ENCODE measurements at regions not wholly inside any gene's neighbourhood (a gene's known extent, or its start where the extent isn't known, plus 50 kb on each side); places are given as distances from the start of the nearest gene placed in this dataset.

GRCh38 chr14:55954108-55954507, 164.1 kb upstream of the PELI2 start:
- no peak for DNase-seq (ENCODE audit: insufficient read length)
- TF ChIP-seq POLR2A (IDR thresholded peaks at IDR 0.05; ENCODE audit: low read depth, low read length) (no peak), TAF1 (IDR thresholded peaks at IDR 0.05; ENCODE audit: borderline replicate concordance, low read depth, low read length) (no peak), POLR2AphosphoS5 (IDR thresholded peaks at IDR 0.05; ENCODE audit: low read depth, low read length) (no peak)
- no peak for FAIRE-seq

- no peak for TF ChIP-seq POLR2AphosphoS5 (IDR thresholded peaks at IDR 0.05; ENCODE audit: low read depth, low read length)
- TF ChIP-seq TAF1 (IDR thresholded peaks at IDR 0.05; ENCODE audit: borderline replicate concordance, low read depth, low read length) = no peak
- TF ChIP-seq POLR2A (IDR thresholded peaks at IDR 0.05; ENCODE audit: low read depth, low read length) = no peak
- DNase-seq (ENCODE audit: insufficient read length) = no peak
- FAIRE-seq = no peak
These were observed 163.0 kb upstream of the PELI2 start for GRCh38 chr14:55955175-55955574.

- no peak for DNase-seq (ENCODE audit: insufficient read length)
- no peak for FAIRE-seq
- no peak for TF ChIP-seq TAF1 (IDR thresholded peaks at IDR 0.05; ENCODE audit: borderline replicate concordance, low read depth, low read length)
- TF ChIP-seq POLR2AphosphoS5 (IDR thresholded peaks at IDR 0.05; ENCODE audit: low read depth, low read length) = no peak
- TF ChIP-seq POLR2A (IDR thresholded peaks at IDR 0.05; ENCODE audit: low read depth, low read length) = no peak
These were observed 160.3 kb upstream of the PELI2 start for GRCh38 chr14:55957950-55958349.

- no peak for TF ChIP-seq POLR2AphosphoS5 (IDR thresholded peaks at IDR 0.05; ENCODE audit: low read depth, low read length)
- no peak for TF ChIP-seq POLR2A (IDR thresholded peaks at IDR 0.05; ENCODE audit: low read depth, low read length)
- no peak for TF ChIP-seq TAF1 (IDR thresholded peaks at IDR 0.05; ENCODE audit: borderline replicate concordance, low read depth, low read length)
- DNase-seq (ENCODE audit: insufficient read length) (no peak), FAIRE-seq (no peak)
These were observed 154.9 kb upstream of the PELI2 start for GRCh38 chr14:55963295-55963694.

- FAIRE-seq = no peak
- no peak for DNase-seq (ENCODE audit: insufficient read length)
- TF ChIP-seq POLR2A (IDR thresholded peaks at IDR 0.05; ENCODE audit: low read depth, low read length) (no peak), POLR2AphosphoS5 (IDR thresholded peaks at IDR 0.05; ENCODE audit: low read depth, low read length) (no peak), TAF1 (IDR thresholded peaks at IDR 0.05; ENCODE audit: borderline replicate concordance, low read depth, low read length) (no peak)
These were observed 154.1 kb upstream of the PELI2 start for GRCh38 chr14:55964091-55964490.

GRCh38 chr14:55964821-55965220, 153.4 kb upstream of the PELI2 start:
- DNase-seq (ENCODE audit: insufficient read length) = no peak
- FAIRE-seq = no peak
- TF ChIP-seq POLR2A (IDR thresholded peaks at IDR 0.05; ENCODE audit: low read depth, low read length) (no peak), POLR2AphosphoS5 (IDR thresholded peaks at IDR 0.05; ENCODE audit: low read depth, low read length) (no peak), TAF1 (IDR thresholded peaks at IDR 0.05; ENCODE audit: borderline replicate concordance, low read depth, low read length) (no peak)

GRCh38 chr14:55965851-55966250, 152.4 kb upstream of the PELI2 start:
- no peak for TF ChIP-seq TAF1 (IDR thresholded peaks at IDR 0.05; ENCODE audit: borderline replicate concordance, low read depth, low read length)
- TF ChIP-seq POLR2AphosphoS5 (IDR thresholded peaks at IDR 0.05; ENCODE audit: low read depth, low read length) = no peak
- no peak for TF ChIP-seq POLR2A (IDR thresholded peaks at IDR 0.05; ENCODE audit: low read depth, low read length)
- DNase-seq (ENCODE audit: insufficient read length) (no peak), FAIRE-seq (no peak)

GRCh38 chr14:55968741-55969140, 149.5 kb upstream of the PELI2 start:
- no peak for DNase-seq (ENCODE audit: insufficient read length)
- TF ChIP-seq POLR2A (IDR thresholded peaks at IDR 0.05; ENCODE audit: low read depth, low read length) = no peak
- no peak for TF ChIP-seq POLR2AphosphoS5 (IDR thresholded peaks at IDR 0.05; ENCODE audit: low read depth, low read length)
- no peak for TF ChIP-seq TAF1 (IDR thresholded peaks at IDR 0.05; ENCODE audit: borderline replicate concordance, low read depth, low read length)
- no peak for FAIRE-seq

GRCh38 chr14:55973285-55973800, 144.9 kb upstream of the PELI2 start:
- TF ChIP-seq POLR2AphosphoS5 (IDR thresholded peaks at IDR 0.05; ENCODE audit: low read depth, low read length) = no peak
- no peak for TF ChIP-seq POLR2A (IDR thresholded peaks at IDR 0.05; ENCODE audit: low read depth, low read length)
- no peak for TF ChIP-seq TAF1 (IDR thresholded peaks at IDR 0.05; ENCODE audit: borderline replicate concordance, low read depth, low read length)
- DNase-seq (ENCODE audit: insufficient read length) (no peak), FAIRE-seq (no peak)

GRCh38 chr14:55973911-55974630, 144.1 kb upstream of the PELI2 start:
- FAIRE-seq (no peak), DNase-seq (ENCODE audit: insufficient read length) (no peak)
- TF ChIP-seq TAF1 (IDR thresholded peaks at IDR 0.05; ENCODE audit: borderline replicate concordance, low read depth, low read length) (no peak), POLR2AphosphoS5 (IDR thresholded peaks at IDR 0.05; ENCODE audit: low read depth, low read length) (no peak), POLR2A (IDR thresholded peaks at IDR 0.05; ENCODE audit: low read depth, low read length) (no peak)

- TF ChIP-seq POLR2A (IDR thresholded peaks at IDR 0.05; ENCODE audit: low read depth, low read length) (no peak), TAF1 (IDR thresholded peaks at IDR 0.05; ENCODE audit: borderline replicate concordance, low read depth, low read length) (no peak), POLR2AphosphoS5 (IDR thresholded peaks at IDR 0.05; ENCODE audit: low read depth, low read length) (no peak)
- DNase-seq (ENCODE audit: insufficient read length) (no peak), FAIRE-seq (no peak)
These were observed 142.8 kb upstream of the PELI2 start for GRCh38 chr14:55975281-55975910.

- no peak for TF ChIP-seq POLR2AphosphoS5 (IDR thresholded peaks at IDR 0.05; ENCODE audit: low read depth, low read length)
- no peak for TF ChIP-seq TAF1 (IDR thresholded peaks at IDR 0.05; ENCODE audit: borderline replicate concordance, low read depth, low read length)
- no peak for TF ChIP-seq POLR2A (IDR thresholded peaks at IDR 0.05; ENCODE audit: low read depth, low read length)
- DNase-seq (ENCODE audit: insufficient read length) (no peak), FAIRE-seq (no peak)
These were observed 142.0 kb upstream of the PELI2 start for GRCh38 chr14:55976219-55976618.
